ENCODE measurements at regions not wholly inside any gene's neighbourhood (a gene's known extent, or its start where the extent isn't known, plus 50 kb on each side); places are given as distances from the start of the nearest gene placed in this dataset.

- H3K27ac ChIP-seq: no peak overlapping the region
- TF ChIP-seq ZFX (IDR thresholded peaks at IDR 0.05): no peak
- TF ChIP-seq CTCF (conservative IDR thresholded peaks at IDR 0.05): no peak
Measured at GRCh38 chr5:96235008-96235910, 197.8 kb downstream of the PCSK1 start.

DNA sequence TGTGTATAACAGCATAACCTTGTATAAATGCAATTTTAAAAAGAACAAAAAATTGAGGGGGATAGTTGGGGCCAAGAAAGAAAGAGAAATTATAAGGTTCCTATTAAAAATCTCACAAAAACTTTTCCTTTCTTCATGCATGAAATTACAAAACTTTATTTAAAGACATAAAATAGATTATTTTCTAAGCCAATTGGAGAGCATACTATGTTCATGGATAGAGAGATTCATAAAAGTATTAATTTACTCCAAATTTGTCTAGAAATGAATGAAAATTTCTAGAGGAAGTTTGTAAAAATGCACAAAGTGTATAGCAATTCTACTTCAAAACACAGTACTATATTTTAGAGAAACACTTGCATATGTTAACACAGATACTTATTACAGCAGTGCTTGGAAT is 200.4 kb downstream of the PCSK1 start:
- no peak overlapping the region for H3K27ac ChIP-seq
- TF ChIP-seq CTCF (conservative IDR thresholded peaks at IDR 0.05) (no peak), ZFX (IDR thresholded peaks at IDR 0.05) (no peak)

- no peak overlapping the region for H3K27ac ChIP-seq
- TF ChIP-seq ZFX (IDR thresholded peaks at IDR 0.05) (no peak), CTCF (conservative IDR thresholded peaks at IDR 0.05) (no peak)
Measured at GRCh38 chr5:96229188-96229587, 203.9 kb downstream of the PCSK1 start.

DNA sequence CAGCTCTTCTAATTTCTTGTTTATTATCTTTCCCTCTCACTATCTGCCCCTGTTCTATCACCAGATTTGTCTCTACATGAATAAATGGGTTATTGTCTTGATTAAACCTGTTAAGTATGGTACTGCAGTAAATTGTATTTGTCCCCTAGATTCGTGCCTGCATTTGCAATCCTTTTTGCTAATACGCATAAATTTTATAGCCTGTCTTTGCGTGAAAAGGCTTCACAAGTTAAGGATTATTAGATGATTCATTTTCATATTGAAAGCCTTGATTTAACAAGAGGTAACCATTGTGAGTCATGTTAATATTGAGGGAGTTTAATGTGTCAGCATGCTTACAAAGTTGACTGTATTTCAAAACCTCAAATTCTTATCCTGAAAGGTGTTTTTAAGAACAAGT is 204.6 kb downstream of the PCSK1 start:
- no peak for TF ChIP-seq CTCF (conservative IDR thresholded peaks at IDR 0.05)
- TF ChIP-seq ZFX (IDR thresholded peaks at IDR 0.05): no peak
- H3K27ac ChIP-seq: no peak overlapping the region

- TF ChIP-seq CTCF (conservative IDR thresholded peaks at IDR 0.05) (no peak), ZFX (IDR thresholded peaks at IDR 0.05) (no peak)
- H3K27ac ChIP-seq: no peak overlapping the region
Measured at GRCh38 chr5:96227957-96228356, 205.1 kb downstream of the PCSK1 start.

DNA sequence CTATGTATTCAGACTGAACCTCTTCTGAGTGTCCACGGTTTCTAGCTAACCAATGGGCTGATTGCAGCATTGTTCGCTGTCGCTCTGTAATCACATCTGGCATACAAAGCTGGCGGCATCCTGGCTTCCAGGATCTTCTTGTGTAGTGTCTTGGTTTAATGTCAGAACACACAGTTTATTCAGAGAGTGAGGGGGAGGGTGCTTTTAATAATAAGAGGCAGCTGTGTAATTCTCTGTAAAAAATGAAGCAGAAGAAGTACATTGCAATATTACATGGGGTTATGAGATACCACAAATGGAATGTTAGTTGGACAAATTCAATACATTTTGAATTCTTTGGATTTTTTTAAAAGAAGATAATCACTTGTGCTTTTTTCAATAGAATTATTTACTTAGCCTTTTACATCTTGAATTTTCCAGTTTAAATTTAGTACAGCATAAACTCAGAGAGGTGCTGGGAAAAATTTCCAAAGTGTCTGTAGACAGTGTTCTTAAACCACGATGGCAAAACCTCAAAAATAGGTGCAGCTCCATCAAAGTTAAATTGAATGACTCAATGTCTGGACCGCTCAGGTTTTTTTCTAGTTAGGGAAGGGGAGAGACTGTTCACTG is 206.0 kb downstream of the PCSK1 start:
- TF ChIP-seq ZFX (IDR thresholded peaks at IDR 0.05) (no peak), CTCF (conservative IDR thresholded peaks at IDR 0.05) (no peak)
- H3K27ac ChIP-seq: no peak overlapping the region

GRCh38 chr5:96222129-96222528 is 210.9 kb downstream of the PCSK1 start:
- H3K27ac ChIP-seq: no peak overlapping the region
- TF ChIP-seq CTCF (conservative IDR thresholded peaks at IDR 0.05) (no peak), ZFX (IDR thresholded peaks at IDR 0.05) (no peak)

Measured in C4-2B (cell line).